ENCODE measurements at regions not wholly inside any gene's neighbourhood (a gene's known extent, or its start where the extent isn't known, plus 50 kb on each side); places are given as distances from the start of the nearest gene placed in this dataset.
"Not testable (repeated sequence)": the region's sequence is repeated elsewhere in the genome, so short reads cannot be mapped to it uniquely, and the experiment has no call there.

- H3K36me3 Mint-ChIP-seq (ENCODE audit: low read depth): no peaks in the 10 kb centered on the region
- H3K27ac Mint-ChIP-seq: no peak overlapping the region
- H3K9me3 Mint-ChIP-seq: no peaks in the 10 kb centered on the region
- no peaks in the 10 kb centered on the region for H3K27me3 Mint-ChIP-seq (ENCODE audit: low read depth)
- no peak overlapping the region for H3K4me3 Mint-ChIP-seq
- H3K4me1 Mint-ChIP-seq (ENCODE audit: low read depth): no peaks in the 10 kb centered on the region
These were observed 116.1 kb downstream of the FAM53A start for GRCh38 chr4:1567808-1568581.

DNA sequence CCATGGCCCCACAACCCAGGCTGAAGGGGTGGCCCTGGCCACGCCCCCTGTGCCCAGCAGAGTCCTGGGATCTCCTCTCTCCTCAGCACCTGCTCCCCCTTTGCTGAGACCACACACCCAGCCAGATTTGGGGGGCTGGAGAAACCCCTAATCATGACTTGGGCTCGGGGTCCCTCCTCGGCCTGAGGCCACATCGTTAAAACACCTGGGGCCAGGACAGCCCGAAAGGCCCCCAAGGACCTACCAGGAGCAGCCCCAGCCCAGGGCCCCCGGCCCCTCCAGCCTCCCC, 116.7 kb downstream of the FAM53A start:
- Mint-ChIP-seq H3K4me3 (no peak overlapping the region), H3K27me3 (ENCODE audit: low read depth) (no peaks in the 10 kb centered on the region), H3K4me1 (ENCODE audit: low read depth) (no peaks in the 10 kb centered on the region)

GRCh38 chr4:1566838-1567518, 117.1 kb downstream of the FAM53A start:
- no peaks in the 10 kb centered on the region for H3K36me3 Mint-ChIP-seq (ENCODE audit: low read depth)
- H3K27me3 Mint-ChIP-seq (ENCODE audit: low read depth): no peaks in the 10 kb centered on the region
- H3K9me3 Mint-ChIP-seq: no peaks in the 10 kb centered on the region
- no peak overlapping the region for H3K27ac Mint-ChIP-seq
- H3K4me3 Mint-ChIP-seq: no peak overlapping the region
- H3K4me1 Mint-ChIP-seq (ENCODE audit: low read depth): no peaks in the 10 kb centered on the region

More for the DNA sequence above, 116.7 kb downstream of the FAM53A start:
- Mint-ChIP-seq H3K36me3 (ENCODE audit: low read depth) (no peaks in the 10 kb centered on the region), H3K9me3 (no peaks in the 10 kb centered on the region), H3K27ac (no peak overlapping the region)

GRCh38 chr4:1566301-1566837, 117.7 kb downstream of the FAM53A start:
- H3K27me3 Mint-ChIP-seq (ENCODE audit: low read depth); H3K27ac Mint-ChIP-seq; H3K4me3 Mint-ChIP-seq; H3K9me3 Mint-ChIP-seq; H3K4me1 Mint-ChIP-seq (ENCODE audit: low read depth); H3K36me3 Mint-ChIP-seq (ENCODE audit: low read depth): not testable (repeated sequence)

GRCh38 chr4:1565598-1566295, 118.4 kb downstream of the FAM53A start:
- Mint-ChIP-seq H3K27ac (no peak overlapping the region), H3K4me1 (ENCODE audit: low read depth) (no peaks in the 10 kb centered on the region), H3K9me3 (no peaks in the 10 kb centered on the region), H3K4me3 (no peak overlapping the region), H3K27me3 (ENCODE audit: low read depth) (no peaks in the 10 kb centered on the region), H3K36me3 (ENCODE audit: low read depth) (no peaks in the 10 kb centered on the region)

DNA sequence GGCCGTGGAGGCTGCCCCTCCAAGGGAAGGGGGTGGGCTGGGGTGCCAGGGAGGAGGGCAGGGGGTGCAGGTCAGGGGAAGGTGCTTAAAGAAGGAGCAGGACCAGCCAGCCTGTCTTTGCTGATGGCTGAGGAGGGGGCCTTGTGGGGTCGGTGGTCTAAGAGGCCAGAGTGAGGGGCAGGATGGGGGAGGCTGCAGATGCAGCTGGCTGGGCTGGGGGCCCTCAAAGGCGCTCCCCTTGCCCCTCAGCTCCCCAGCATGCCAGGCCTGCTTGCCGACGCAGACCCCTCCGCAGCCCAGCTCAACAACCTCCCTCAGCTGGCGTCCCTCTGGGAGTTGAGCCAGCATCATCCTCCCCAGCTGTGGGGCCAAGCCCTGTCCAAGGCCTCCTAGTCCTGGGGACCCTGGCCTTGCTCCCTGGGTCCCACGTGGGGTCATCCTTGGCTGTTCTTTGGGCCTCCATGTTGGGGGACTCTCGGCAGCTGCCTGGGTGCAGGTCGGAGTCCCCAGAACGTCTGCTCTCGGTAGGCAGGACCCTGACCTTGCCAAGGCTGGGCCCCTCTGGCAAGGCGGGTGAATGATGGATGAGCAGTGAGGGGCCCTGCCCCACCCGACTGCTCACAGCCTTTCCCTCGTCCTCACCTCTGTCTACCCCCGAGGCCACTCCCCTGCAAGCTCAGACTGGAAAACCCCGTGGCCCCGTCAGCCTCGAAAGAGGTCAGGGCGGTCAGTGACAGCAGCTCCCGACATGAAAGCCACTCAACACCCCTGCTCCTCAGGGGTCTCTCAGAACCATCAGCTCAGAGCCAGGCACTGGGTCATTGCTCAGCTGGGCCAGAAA, 119.4 kb downstream of the FAM53A start:
- no peaks in the 10 kb centered on the region for H3K27me3 Mint-ChIP-seq (ENCODE audit: low read depth)

DNA sequence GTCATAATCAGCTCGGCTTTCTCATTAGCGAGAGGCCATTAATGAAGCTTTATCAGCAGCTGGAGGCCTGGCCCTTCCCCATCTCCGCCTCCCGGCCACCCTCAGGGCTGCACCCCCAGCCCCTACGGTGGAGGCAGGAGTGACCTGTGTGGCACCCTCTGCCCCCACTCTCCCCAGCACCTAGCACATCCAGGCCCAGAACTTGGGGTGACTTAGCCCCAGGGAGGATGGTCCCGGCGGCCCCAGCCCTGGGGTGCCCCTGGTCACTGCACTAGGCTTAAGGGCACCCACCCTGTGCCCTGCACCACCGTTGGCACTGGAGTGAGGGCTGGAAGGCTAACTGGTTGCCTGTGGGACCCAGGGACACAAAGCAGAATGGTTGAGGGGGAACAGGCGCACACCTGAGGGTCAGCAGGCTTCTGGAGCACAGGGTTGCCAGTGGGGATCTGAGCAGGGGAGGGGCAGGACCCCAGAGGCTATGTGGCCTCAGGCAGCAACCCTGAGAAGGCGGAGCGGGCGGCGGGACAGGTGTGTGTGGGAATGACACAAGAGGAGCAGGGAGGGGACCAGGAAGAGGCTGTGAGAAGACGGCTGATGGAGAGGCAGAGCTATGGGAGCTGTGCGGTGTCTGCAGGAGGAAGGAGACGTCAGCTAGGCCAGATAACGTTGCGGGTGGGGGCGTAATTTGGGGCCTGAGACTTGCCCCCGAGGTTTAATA, 120.2 kb downstream of the FAM53A start:
- Mint-ChIP-seq H3K36me3 (ENCODE audit: low read depth) (no peaks in the 10 kb centered on the region), H3K27ac (no peak overlapping the region), H3K4me1 (ENCODE audit: low read depth) (no peaks in the 10 kb centered on the region), H3K9me3 (no peaks in the 10 kb centered on the region), H3K4me3 (no peak overlapping the region), H3K27me3 (ENCODE audit: low read depth) (no peaks in the 10 kb centered on the region)

More for the DNA sequence above, 119.4 kb downstream of the FAM53A start:
- no peaks in the 10 kb centered on the region for H3K4me1 Mint-ChIP-seq (ENCODE audit: low read depth)
- H3K36me3 Mint-ChIP-seq (ENCODE audit: low read depth): no peaks in the 10 kb centered on the region
- no peaks in the 10 kb centered on the region for H3K9me3 Mint-ChIP-seq
- H3K4me3 Mint-ChIP-seq: no peak overlapping the region
- no peak overlapping the region for H3K27ac Mint-ChIP-seq

- H3K9me3 Mint-ChIP-seq: no peaks in the 10 kb centered on the region
- no peaks in the 10 kb centered on the region for H3K36me3 Mint-ChIP-seq (ENCODE audit: low read depth)
- H3K4me1 Mint-ChIP-seq (ENCODE audit: low read depth): no peaks in the 10 kb centered on the region
- no peak overlapping the region for H3K4me3 Mint-ChIP-seq
- H3K27ac Mint-ChIP-seq: no peak overlapping the region
- H3K27me3 Mint-ChIP-seq (ENCODE audit: low read depth): no peaks in the 10 kb centered on the region
These were observed 120.9 kb downstream of the FAM53A start for GRCh38 chr4:1563241-1563640.

- H3K4me1 Mint-ChIP-seq (ENCODE audit: low read depth): no peaks in the 10 kb centered on the region
These were observed 121.3 kb downstream of the FAM53A start for GRCh38 chr4:1562771-1563170.

DNA sequence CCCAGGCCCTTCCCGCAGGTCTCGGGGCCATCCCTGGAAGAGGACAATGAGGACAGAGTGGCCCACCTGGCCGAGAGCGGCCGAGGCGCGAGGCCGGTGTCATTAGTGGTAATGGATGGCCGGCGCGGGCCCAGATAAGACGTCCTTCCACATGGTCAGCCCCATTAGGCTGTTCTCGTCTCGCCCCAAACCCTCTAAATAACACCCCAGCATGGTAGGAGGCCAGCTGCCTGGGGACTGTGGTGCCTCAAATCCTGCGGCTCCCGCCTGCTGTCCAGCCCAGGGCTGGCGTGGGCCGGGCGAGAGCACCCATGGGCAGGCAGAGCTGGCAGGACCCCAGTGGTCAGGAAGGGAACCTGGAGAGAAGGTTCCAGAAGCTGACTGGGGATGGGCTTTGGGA, 121.7 kb downstream of the FAM53A start:
- Mint-ChIP-seq H3K27ac (no peak overlapping the region), H3K36me3 (ENCODE audit: low read depth) (no peaks in the 10 kb centered on the region), H3K27me3 (ENCODE audit: low read depth) (no peaks in the 10 kb centered on the region)

More at GRCh38 chr4:1562771-1563170, 121.3 kb downstream of the FAM53A start:
- Mint-ChIP-seq H3K4me3 (no peak overlapping the region), H3K36me3 (ENCODE audit: low read depth) (no peaks in the 10 kb centered on the region), H3K27me3 (ENCODE audit: low read depth) (no peaks in the 10 kb centered on the region), H3K27ac (no peak overlapping the region), H3K9me3 (no peaks in the 10 kb centered on the region)

GRCh38 chr4:1561286-1561990, 122.7 kb downstream of the FAM53A start:
- Mint-ChIP-seq H3K27ac (no peak overlapping the region), H3K9me3 (no peaks in the 10 kb centered on the region), H3K4me3 (no peak overlapping the region), H3K4me1 (ENCODE audit: low read depth) (no peaks in the 10 kb centered on the region), H3K36me3 (ENCODE audit: low read depth) (no peaks in the 10 kb centered on the region), H3K27me3 (ENCODE audit: low read depth) (no peaks in the 10 kb centered on the region)

More for the DNA sequence above, 121.7 kb downstream of the FAM53A start:
- no peak overlapping the region for H3K4me3 Mint-ChIP-seq
- no peaks in the 10 kb centered on the region for H3K4me1 Mint-ChIP-seq (ENCODE audit: low read depth)
- no peaks in the 10 kb centered on the region for H3K9me3 Mint-ChIP-seq

DNA sequence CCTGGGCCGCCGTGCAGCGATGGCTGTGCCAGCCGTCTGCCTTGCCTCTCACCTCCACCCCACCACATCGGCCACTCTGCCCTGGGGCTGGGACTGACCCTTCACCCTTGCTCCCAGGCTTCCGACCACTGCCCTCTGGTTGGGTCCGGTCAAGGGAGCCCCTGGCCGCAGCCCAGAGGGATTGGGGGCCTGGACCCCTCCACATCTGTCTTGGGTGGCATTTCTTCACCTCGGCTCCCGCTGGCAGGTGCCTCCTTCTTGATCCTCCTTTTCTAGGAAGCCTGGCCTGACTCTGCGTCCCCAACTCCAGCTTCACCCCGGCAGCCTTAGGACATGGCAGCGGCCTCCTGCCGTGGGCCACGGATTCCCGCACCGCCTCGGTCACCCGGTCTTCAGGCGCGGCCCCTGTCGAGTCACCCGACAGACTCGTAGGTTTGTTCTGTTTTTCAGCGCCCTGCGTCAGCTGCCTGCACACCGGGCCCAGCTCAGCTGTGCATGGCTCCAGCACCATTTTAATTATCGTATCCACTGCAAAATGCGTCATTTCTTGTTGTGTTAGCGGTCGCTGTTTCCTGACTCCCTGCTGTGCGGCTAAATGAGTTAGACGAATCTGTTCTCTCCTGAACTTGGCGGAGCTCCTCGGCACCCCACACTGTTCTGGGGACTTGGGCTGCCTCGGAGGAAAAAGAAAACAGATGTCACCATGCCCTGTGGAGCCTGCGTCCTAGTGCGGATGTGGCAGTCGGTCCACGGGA, 124.0 kb downstream of the FAM53A start:
- Mint-ChIP-seq H3K27me3 (ENCODE audit: low read depth) (no peaks in the 10 kb centered on the region), H3K4me1 (ENCODE audit: low read depth) (no peaks in the 10 kb centered on the region), H3K27ac (no peak overlapping the region), H3K36me3 (ENCODE audit: low read depth) (no peaks in the 10 kb centered on the region), H3K4me3 (no peak overlapping the region), H3K9me3 (no peaks in the 10 kb centered on the region)

GRCh38 chr4:1558205-1558604, 125.9 kb downstream of the FAM53A start:
- no peak overlapping the region for H3K27ac Mint-ChIP-seq
- H3K9me3 Mint-ChIP-seq: no peaks in the 10 kb centered on the region
- no peaks in the 10 kb centered on the region for H3K27me3 Mint-ChIP-seq (ENCODE audit: low read depth)
- no peak overlapping the region for H3K4me3 Mint-ChIP-seq
- no peaks in the 10 kb centered on the region for H3K36me3 Mint-ChIP-seq (ENCODE audit: low read depth)
- no peaks in the 10 kb centered on the region for H3K4me1 Mint-ChIP-seq (ENCODE audit: low read depth)
